Fibroblast of villous mesenchyme (primary cell): ENCODE measurements at regions not wholly inside any gene's neighbourhood (a gene's known extent, or its start where the extent isn't known, plus 50 kb on each side); places are given as distances from the start of the nearest gene placed in this dataset.
A peak's percentile ranks its signal among the peaks of the same experiment; 100 is the strongest.

Experiments
- DNase-seq: peaks from one replicate; pipeline ENCODE4 v3.0.0-alpha.2; 2010; ENCODE audit warnings: low read depth
- H3K4me3 ChIP-seq: 2 replicates; pipeline ENCODE4 v1.5.1; 2011; ENCODE audit warnings: low read depth, mild to moderate bottlenecking, low read length
- TF ChIP-seq, protein P1 (sequence below): IDR thresholded peaks from 2 replicates; pipeline ENCODE4 v1.5.1; 2012; ENCODE audit warnings: low read depth, mild to moderate bottlenecking, low read length; ENCODE audit not compliant: insufficient read depth

DNA sequence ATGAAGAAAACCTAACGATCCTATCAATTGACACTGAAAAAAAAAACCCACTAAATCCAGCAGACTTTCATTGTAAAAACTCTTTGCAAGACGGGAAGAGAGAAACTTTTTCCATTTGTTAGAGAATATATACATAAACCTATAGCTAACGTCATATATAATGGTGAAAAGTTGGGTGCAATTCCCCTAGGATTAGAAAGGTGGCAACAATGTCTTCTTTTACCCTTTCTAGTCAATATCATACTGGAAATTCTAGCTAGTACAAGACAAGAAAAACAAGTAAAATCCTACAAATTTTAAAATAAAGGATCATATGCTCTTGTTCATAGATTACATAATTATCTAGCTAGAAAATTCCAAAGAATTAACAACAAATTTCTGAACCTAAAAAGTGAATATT, 1596.5 kb upstream of the LRRTM1 start:
- DNase-seq = no peak
- TF ChIP-seq, protein P1, sequence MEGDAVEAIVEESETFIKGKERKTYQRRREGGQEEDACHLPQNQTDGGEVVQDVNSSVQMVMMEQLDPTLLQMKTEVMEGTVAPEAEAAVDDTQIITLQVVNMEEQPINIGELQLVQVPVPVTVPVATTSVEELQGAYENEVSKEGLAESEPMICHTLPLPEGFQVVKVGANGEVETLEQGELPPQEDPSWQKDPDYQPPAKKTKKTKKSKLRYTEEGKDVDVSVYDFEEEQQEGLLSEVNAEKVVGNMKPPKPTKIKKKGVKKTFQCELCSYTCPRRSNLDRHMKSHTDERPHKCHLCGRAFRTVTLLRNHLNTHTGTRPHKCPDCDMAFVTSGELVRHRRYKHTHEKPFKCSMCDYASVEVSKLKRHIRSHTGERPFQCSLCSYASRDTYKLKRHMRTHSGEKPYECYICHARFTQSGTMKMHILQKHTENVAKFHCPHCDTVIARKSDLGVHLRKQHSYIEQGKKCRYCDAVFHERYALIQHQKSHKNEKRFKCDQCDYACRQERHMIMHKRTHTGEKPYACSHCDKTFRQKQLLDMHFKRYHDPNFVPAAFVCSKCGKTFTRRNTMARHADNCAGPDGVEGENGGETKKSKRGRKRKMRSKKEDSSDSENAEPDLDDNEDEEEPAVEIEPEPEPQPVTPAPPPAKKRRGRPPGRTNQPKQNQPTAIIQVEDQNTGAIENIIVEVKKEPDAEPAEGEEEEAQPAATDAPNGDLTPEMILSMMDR = peak; percentile 19
- H3K4me3 ChIP-seq = no peak overlapping the region

DNA sequence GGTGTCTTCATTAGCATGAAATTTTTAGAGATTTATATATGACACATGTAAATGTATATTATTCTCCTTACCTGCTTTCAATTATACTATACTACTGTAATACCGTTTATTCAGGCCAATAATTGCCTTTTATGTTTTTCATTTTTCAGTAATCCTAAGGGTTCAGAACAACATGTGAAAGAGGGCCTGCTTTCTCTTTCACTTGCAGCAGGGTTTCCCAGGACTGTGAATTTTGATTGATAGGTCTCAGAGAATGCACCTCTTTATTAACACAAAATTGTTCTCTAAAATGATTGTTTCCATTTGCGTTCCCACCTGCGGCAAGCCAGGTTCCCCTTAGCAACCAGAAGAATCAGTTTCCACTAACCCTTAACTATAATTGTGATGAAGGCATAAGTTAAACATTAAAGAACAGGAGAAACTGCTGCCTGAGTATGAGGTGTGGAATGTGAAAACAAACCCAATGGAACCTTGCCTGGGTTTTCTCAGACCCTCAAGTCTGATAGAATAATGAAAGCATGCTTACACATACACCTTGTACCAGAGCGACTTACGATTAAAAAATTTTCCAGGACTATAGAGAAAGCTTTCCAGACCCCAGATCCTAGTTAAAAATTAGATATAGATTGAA, 1591.2 kb upstream of the LRRTM1 start:
- DNase-seq = no peak
- H3K4me3 ChIP-seq = no peak overlapping the region
- TF ChIP-seq, protein P1 = no peak

DNA sequence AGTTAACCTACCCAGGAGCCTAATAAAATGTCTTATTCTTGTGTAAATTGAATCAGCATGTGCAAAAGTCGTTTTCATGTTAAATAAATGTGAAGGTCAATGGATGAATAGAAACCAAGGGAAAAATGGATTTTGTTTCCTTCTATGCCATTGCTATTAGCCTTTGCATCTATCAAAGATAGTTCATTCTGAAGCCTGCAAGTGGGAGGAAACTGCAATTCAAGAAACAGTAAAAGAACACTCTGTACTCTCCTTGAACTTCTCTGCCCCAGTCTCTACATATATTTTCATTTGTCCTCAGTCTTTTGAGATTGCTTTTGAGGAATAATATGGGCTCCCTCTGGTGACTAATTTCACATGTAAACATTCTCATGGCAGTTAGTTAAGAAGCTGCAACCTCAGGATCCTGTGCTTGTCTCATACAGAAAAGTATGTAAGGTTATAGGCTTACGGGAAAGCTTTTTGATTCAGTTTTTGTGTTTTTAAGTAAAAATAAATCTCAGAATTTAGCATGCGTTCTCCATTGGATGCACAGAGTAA, 1590.0 kb upstream of the LRRTM1 start:
- peak; percentile 0 for DNase-seq

DNA sequence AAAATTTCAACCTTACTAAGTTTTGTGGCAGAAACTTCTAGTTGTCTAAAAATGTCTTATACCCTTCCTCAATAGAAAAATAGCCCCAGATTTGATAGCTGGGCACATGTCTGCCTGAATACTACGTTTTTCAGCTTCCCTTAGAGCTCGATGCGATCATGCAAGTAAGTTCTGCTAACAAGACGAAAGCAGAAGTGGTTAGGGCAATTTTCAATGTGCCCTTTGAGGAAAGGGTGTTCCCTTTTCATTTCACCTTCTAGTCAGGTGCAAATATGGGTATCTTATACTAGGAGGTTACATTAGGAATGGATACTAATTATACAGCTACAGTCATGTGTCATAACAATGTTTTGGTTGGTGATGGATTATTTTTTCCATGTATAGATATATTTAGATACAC, 1572.1 kb upstream of the LRRTM1 start:
- TF ChIP-seq, protein P1 = no peak
- no peak for DNase-seq
- no peak overlapping the region for H3K4me3 ChIP-seq

More for the DNA sequence above, 1590.0 kb upstream of the LRRTM1 start:
- TF ChIP-seq, protein P1 = no peak
- no peak overlapping the region for H3K4me3 ChIP-seq

DNA sequence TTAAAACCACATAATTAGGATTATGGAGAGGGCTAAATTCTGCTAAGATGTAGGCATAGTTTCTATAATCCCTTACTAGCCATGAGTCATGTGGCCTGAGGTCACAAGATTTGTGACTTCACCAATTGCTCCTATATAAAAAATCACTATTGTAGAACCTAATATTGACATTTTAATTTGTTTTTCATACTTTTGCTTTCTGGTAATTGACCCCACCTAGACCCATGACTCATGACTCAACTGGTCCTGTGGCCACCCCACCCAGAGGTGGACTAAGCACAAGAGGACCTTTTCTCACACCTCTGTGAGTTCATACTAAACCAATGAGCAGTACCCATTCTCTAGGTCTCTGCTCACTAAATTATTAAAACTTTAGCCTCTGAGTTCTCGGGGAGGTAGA, 1567.5 kb upstream of the LRRTM1 start:
- no peak for DNase-seq
- TF ChIP-seq, protein P1 = no peak
- no peak overlapping the region for H3K4me3 ChIP-seq

DNA sequence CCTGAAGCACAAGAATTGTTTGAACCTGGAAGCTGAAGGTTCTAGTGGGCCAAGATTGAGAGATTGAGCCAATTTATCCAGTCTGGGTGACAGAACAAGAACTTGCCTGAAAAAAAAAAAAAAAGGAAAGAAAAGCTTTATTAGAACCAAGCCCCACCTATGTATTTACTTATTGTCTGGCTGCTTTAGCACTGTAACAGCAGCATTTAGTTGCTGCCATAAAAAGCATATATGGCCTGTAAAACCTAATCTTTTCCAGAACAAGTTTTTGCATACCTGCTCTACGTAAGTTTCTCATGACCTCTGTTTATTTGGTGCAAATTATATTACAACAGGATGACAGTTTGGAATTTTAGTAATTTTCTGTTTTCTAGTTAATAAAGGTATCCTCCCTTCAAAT, 1565.6 kb upstream of the LRRTM1 start:
- DNase-seq = no peak
- no peak overlapping the region for H3K4me3 ChIP-seq
- TF ChIP-seq, protein P1 = no peak

DNA sequence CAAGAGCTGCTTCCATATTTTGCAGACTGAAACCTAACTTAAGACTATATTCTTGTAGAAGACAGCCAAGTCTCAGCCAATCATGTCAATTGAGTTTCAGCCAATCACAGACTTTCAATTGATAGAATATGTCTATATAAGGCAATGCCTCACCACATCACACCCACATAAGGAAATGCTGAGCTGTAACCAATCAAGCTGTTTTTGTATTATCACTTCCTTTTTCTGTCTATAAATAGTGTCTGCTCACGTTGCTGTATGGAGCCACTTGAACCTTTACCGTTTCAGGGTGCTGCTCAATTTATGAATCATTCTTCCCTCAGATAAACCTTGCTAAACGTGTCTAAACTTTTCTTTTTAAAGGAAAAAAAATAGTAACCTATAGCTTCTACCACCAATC, 1554.4 kb upstream of the LRRTM1 start:
- TF ChIP-seq, protein P1 = no peak
- DNase-seq = no peak
- no peak overlapping the region for H3K4me3 ChIP-seq
